Stimulated activated memory B cell treated with anti-CD40 and anti-IgM and Interleukin-4, amounts not matched to agents 10 μg/mL and 1 μg/mL and 100 μg/mL, for 72 hours (primary cell): ENCODE measurements at regions not wholly inside any gene's neighbourhood (a gene's known extent, or its start where the extent isn't known, plus 50 kb on each side); places are given as distances from the start of the nearest gene placed in this dataset.
A peak's percentile ranks its signal among the peaks of the same experiment; 100 is the strongest.
"Not testable (repeated sequence)": the region's sequence is repeated elsewhere in the genome, so short reads cannot be mapped to it uniquely, and the experiment has no call there.

ENCODE experiments used
- ATAC-seq: fragments of 150-1000 bp; cut with Tn5 transposase; 2 replicates; pipeline ENCODE4 v1.10.0; 2021
- H3K27ac Mint-ChIP-seq: one replicate; pipeline ENCODE4 v1.8.0; 2022; ENCODE audit warnings: mild to moderate bottlenecking, mixed read lengths
- H3K27me3 Mint-ChIP-seq: one replicate; pipeline ENCODE4 v1.8.0; 2022; ENCODE audit warnings: mixed read lengths
- H3K36me3 Mint-ChIP-seq: one replicate; pipeline ENCODE4 v1.8.0; 2022; ENCODE audit warnings: mixed read lengths
- H3K4me1 Mint-ChIP-seq: one replicate; pipeline ENCODE4 v1.8.0; 2022; ENCODE audit warnings: mixed read lengths
- H3K4me3 Mint-ChIP-seq: one replicate; pipeline ENCODE4 v1.8.0; 2022; ENCODE audit warnings: mild to moderate bottlenecking, moderate library complexity, mixed read lengths
- H3K9me3 Mint-ChIP-seq: one replicate; pipeline ENCODE4 v1.8.0; 2022; ENCODE audit warnings: mixed read lengths

GRCh38 chr6:137588472-137588871 is 94.3 kb upstream of the OLIG3 start:
- H3K36me3 Mint-ChIP-seq = peaks cover 15% of the 10 kb centered on the region
- H3K9me3 Mint-ChIP-seq = peaks cover 17% of the 10 kb centered on the region
- H3K4me1 Mint-ChIP-seq = peaks cover 5% of the 10 kb centered on the region
- H3K27ac Mint-ChIP-seq = no peak overlapping the region
- H3K27me3 Mint-ChIP-seq = peaks cover 52% of the 10 kb centered on the region
- H3K4me3 Mint-ChIP-seq = no peak overlapping the region
- no peak for ATAC-seq

- Mint-ChIP-seq H3K9me3 (peaks cover 18% of the 10 kb centered on the region), H3K27me3 (peaks cover 54% of the 10 kb centered on the region), H3K36me3 (peaks cover 18% of the 10 kb centered on the region), H3K4me1 (peaks cover 5% of the 10 kb centered on the region), H3K27ac (no peak overlapping the region), H3K4me3 (no peak overlapping the region)
- peak; percentile 75 for ATAC-seq
Measured at GRCh38 chr6:137589067-137589848, 95.1 kb upstream of the OLIG3 start.

GRCh38 chr6:137590684-137591083 is 96.5 kb upstream of the OLIG3 start:
- H3K36me3 Mint-ChIP-seq = peaks cover 20% of the 10 kb centered on the region
- peaks cover 25% of the 10 kb centered on the region for H3K9me3 Mint-ChIP-seq
- peaks cover 5% of the 10 kb centered on the region for H3K4me1 Mint-ChIP-seq
- H3K27me3 Mint-ChIP-seq = peaks cover 68% of the 10 kb centered on the region
- H3K27ac Mint-ChIP-seq = no peak overlapping the region
- H3K4me3 Mint-ChIP-seq = no peak overlapping the region
- no peak for ATAC-seq

- H3K4me1 Mint-ChIP-seq = no peaks in the 10 kb centered on the region
- peaks cover 36% of the 10 kb centered on the region for H3K27me3 Mint-ChIP-seq
- no peak for ATAC-seq
- H3K4me3 Mint-ChIP-seq = no peak overlapping the region
- H3K9me3 Mint-ChIP-seq = peaks cover 5% of the 10 kb centered on the region
- no peak overlapping the region for H3K27ac Mint-ChIP-seq
- H3K36me3 Mint-ChIP-seq = no peaks in the 10 kb centered on the region
Measured at GRCh38 chr6:137601471-137601870, 107.3 kb upstream of the OLIG3 start.

DNA sequence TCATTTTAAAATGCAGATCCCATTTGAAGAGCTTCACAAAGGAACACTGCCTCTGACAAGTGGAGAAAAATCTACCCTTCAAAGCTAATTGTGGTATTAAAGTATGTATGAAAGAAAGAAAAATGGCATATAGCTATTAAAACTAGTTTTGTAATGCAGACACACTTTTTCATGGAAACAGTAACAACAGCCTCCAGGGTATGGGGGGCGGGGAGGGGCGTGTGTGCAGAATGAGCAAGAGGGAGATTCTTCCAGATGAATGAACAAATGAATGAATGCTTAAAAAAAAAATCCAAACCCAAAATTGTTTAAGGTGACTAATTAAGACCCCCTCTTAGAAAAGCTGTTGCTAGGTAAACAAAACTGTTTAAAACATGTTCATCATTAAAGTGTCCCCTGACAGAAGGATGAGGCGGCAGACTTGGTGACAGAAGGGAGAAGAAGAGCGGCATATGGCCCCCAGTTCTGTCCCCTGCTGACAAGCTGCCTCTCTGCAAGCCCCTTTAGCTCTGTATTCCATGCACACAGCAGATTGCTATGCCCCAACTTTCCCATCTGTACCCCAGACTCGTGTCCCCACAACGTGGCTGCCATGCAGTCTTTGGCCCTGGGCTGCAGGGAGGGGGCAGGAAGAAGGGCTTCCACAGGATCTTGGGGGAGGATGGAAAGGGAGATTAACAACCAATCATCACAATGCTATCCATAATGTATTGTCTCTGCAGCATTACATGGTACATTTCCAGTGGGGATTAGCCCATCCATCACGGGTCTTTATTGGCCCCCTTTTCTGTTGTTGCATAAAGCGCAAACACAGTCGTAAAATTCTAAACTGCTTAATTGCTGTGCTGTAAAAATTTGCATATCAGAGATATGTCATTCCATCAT is 108.4 kb upstream of the OLIG3 start:
- peaks cover 5% of the 10 kb centered on the region for H3K9me3 Mint-ChIP-seq

DNA sequence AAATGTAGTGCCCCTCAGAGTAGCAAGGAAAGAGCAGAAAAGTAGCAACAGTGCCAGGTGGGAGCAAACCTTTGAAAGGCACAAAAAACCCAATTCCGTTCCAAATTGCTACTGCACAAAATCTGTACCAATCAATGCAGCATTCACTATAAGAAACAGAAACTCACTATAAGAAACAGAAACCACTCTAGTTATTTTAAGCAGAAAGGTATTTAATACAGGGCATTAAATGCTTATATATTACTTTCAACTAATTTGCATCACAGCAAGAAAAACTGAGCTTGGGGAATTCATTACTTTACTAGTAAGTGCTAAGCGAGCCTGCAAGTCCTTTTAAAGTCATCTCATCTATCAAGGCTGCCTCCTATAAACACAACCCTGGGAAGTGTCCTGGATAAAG is 116.5 kb upstream of the OLIG3 start:
- Mint-ChIP-seq H3K4me3 (no peak overlapping the region), H3K9me3 (peaks cover 5% of the 10 kb centered on the region), H3K27ac (no peak overlapping the region), H3K27me3 (peaks cover 5% of the 10 kb centered on the region), H3K36me3 (no peaks in the 10 kb centered on the region), H3K4me1 (no peaks in the 10 kb centered on the region)
- ATAC-seq = no peak

More for the DNA sequence above, 108.4 kb upstream of the OLIG3 start:
- no peaks in the 10 kb centered on the region for H3K4me1 Mint-ChIP-seq
- H3K27me3 Mint-ChIP-seq = peaks cover 36% of the 10 kb centered on the region
- no peaks in the 10 kb centered on the region for H3K36me3 Mint-ChIP-seq
- H3K27ac Mint-ChIP-seq = no peak overlapping the region
- H3K4me3 Mint-ChIP-seq = no peak overlapping the region
- no peak for ATAC-seq

GRCh38 chr6:137623293-137623692 is 129.1 kb upstream of the OLIG3 start:
- Mint-ChIP-seq H3K27ac (no peak overlapping the region), H3K4me3 (no peak overlapping the region), H3K36me3 (no peaks in the 10 kb centered on the region), H3K4me1 (peaks cover 14% of the 10 kb centered on the region), H3K9me3 (no peaks in the 10 kb centered on the region), H3K27me3 (peaks cover 37% of the 10 kb centered on the region)
- no peak for ATAC-seq

DNA sequence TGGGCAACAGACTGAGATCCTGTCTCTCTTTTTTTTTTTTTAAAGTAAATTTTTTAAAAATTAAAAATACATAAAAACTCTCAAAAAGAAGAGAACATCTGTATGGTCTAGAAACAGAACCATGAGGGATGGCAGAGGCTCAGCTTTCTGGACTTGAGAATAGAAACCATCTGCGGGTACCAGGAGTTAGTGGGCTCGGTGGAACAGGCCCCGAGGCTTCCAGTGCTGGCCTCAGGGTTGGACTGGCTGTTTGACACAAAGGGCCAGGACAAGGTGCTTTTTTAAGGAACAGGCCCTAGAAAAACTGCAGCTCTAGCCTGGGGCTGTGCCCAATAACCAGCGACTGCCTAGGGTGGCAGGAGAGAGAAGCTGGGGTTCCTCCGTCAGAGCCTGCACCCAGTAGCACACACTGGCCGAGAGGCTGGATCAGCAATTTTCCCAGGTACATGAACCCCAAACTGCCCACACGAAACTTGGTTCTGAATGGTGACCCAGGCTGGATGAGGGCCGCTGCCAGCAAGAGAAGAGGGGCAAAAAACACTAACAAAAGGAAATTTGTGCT is 131.0 kb upstream of the OLIG3 start:
- Mint-ChIP-seq H3K36me3 (no peaks in the 10 kb centered on the region), H3K4me1 (peaks cover 14% of the 10 kb centered on the region), H3K27me3 (peaks cover 21% of the 10 kb centered on the region), H3K27ac (no peak overlapping the region), H3K9me3 (no peaks in the 10 kb centered on the region), H3K4me3 (no peak overlapping the region)
- ATAC-seq = no peak

GRCh38 chr6:137625808-137626207 is 131.6 kb upstream of the OLIG3 start:
- no peaks in the 10 kb centered on the region for H3K36me3 Mint-ChIP-seq
- H3K27me3 Mint-ChIP-seq = peaks cover 21% of the 10 kb centered on the region
- no peak overlapping the region for H3K27ac Mint-ChIP-seq
- ATAC-seq = no peak
- peaks cover 14% of the 10 kb centered on the region for H3K4me1 Mint-ChIP-seq
- H3K4me3 Mint-ChIP-seq = no peak overlapping the region
- H3K9me3 Mint-ChIP-seq = no peaks in the 10 kb centered on the region

GRCh38 chr6:137630666-137631065 is 136.5 kb upstream of the OLIG3 start:
- no peaks in the 10 kb centered on the region for H3K9me3 Mint-ChIP-seq
- no peak overlapping the region for H3K27ac Mint-ChIP-seq
- H3K36me3 Mint-ChIP-seq = no peaks in the 10 kb centered on the region
- no peak overlapping the region for H3K4me3 Mint-ChIP-seq
- H3K27me3 Mint-ChIP-seq = no peaks in the 10 kb centered on the region
- peaks cover 9% of the 10 kb centered on the region for H3K4me1 Mint-ChIP-seq
- no peak for ATAC-seq

DNA sequence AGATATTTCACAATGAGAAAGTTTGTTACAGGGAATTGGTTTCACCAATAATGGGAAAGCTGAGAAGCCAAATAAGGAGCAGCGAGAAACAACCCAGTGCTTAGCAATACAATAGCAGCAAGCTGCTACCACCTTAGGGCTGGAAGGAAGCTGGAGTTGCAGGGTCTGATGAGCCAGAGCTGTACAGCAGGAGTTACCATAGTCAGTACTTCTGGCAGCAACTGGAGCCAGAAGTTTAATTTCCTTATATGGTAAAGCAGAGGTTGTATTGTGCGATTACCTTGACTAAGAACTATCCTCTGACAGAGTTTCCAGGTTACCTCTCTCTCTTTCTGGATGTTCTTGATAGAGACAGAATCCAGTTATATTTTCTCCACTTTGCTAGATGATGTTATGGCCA is 137.1 kb upstream of the OLIG3 start:
- Mint-ChIP-seq H3K4me3 (no peak overlapping the region), H3K27ac (no peak overlapping the region), H3K4me1 (peaks cover 9% of the 10 kb centered on the region), H3K9me3 (no peaks in the 10 kb centered on the region), H3K36me3 (no peaks in the 10 kb centered on the region), H3K27me3 (no peaks in the 10 kb centered on the region)
- ATAC-seq = peak; percentile 50

GRCh38 chr6:137634177-137634576 is 140.0 kb upstream of the OLIG3 start:
- not testable (repeated sequence) for H3K36me3 Mint-ChIP-seq, H3K9me3 Mint-ChIP-seq, ATAC-seq, H3K4me3 Mint-ChIP-seq, H3K27me3 Mint-ChIP-seq, H3K27ac Mint-ChIP-seq
- peaks cover 12% of the 10 kb centered on the region for H3K4me1 Mint-ChIP-seq

GRCh38 chr6:137637121-137637520 is 142.9 kb upstream of the OLIG3 start:
- Mint-ChIP-seq H3K9me3 (no peaks in the 10 kb centered on the region), H3K36me3 (no peaks in the 10 kb centered on the region), H3K4me1 (peaks cover 15% of the 10 kb centered on the region), H3K4me3 (no peak overlapping the region), H3K27me3 (no peaks in the 10 kb centered on the region), H3K27ac (no peak overlapping the region)
- ATAC-seq = no peak

GRCh38 chr6:137638926-137639706 is 144.9 kb upstream of the OLIG3 start:
- H3K9me3 Mint-ChIP-seq = no peaks in the 10 kb centered on the region
- H3K4me3 Mint-ChIP-seq = no peak overlapping the region
- peaks cover 9% of the 10 kb centered on the region for H3K4me1 Mint-ChIP-seq
- no peaks in the 10 kb centered on the region for H3K36me3 Mint-ChIP-seq
- no peaks in the 10 kb centered on the region for H3K27me3 Mint-ChIP-seq
- H3K27ac Mint-ChIP-seq = no peak overlapping the region
- ATAC-seq = peak; percentile 34

DNA sequence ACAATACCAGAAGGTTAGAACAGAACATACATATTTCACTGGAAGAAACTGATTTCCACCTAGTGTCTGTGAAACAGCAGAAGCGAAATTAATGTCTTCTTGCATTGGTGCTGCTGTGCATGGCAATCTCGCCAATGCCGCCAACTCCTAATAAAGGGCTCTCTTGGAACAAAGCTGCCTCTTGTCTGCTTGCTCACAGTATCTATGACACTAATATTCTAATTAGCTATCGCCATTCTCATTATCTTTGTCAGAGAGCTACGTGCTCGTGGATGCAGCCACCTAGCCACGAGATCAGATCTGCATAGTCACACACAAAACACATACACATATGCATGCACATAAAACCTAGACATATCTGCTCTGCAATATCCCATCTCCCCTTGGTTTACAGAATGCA is 145.9 kb upstream of the OLIG3 start:
- Mint-ChIP-seq H3K27me3 (no peaks in the 10 kb centered on the region), H3K36me3 (no peaks in the 10 kb centered on the region), H3K4me1 (peaks cover 6% of the 10 kb centered on the region), H3K4me3 (no peak overlapping the region), H3K27ac (no peak overlapping the region), H3K9me3 (no peaks in the 10 kb centered on the region)
- no peak for ATAC-seq
